ENCODE measurements at regions not wholly inside any gene's neighbourhood (a gene's known extent, or its start where the extent isn't known, plus 50 kb on each side); places are given as distances from the start of the nearest gene placed in this dataset.

DNA sequence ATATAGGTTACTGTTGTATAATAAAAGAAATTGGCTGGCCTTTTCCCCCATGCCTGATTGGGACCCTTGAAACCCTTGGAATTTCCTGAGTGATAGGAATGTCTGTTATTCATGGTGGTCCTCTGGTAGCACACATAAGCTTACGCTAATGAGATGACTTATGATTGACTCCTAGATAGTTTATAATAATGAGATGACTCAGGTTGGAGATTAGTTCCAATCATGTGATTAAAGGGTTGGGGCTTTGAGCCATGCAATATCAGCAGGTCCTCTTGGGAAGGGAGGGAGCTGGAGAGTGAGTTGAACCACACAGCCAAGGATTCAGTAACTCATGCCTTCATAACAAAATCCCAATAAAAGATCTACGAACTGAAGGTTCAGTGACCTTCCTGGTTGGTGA lies 407.6 kb upstream of the MANEA start:
- TF ChIP-seq SIX5 (IDR thresholded peaks at IDR 0.05; ENCODE audit: low read depth, low read length) (no peak), TAF1 (IDR thresholded peaks at IDR 0.05; ENCODE audit: low read depth, low read length) (no peak), NANOG (IDR thresholded peaks at IDR 0.05; ENCODE audit: insufficient read depth, low read depth, low read length, poor library complexity, severe bottlenecking) (no peak), BACH1 (IDR thresholded peaks at IDR 0.05; ENCODE audit: low read length) (no peak), PHF8 (conservative IDR thresholded peaks at IDR 0.05; ENCODE audit: low read depth, low read length) (no peak), HDAC6 (IDR thresholded peaks at IDR 0.05; ENCODE audit: low read depth, low read length) (no peak), RBBP5 (IDR thresholded peaks at IDR 0.05; ENCODE audit: borderline replicate concordance, low read depth, low read length) (no peak), CTBP2 (IDR thresholded peaks at IDR 0.05; ENCODE audit: borderline replicate concordance, insufficient read depth, insufficient read length, low read length) (no peak), CBX5 (IDR thresholded peaks at IDR 0.05; ENCODE audit: low read depth, low read length) (no peak), JUND (IDR thresholded peaks at IDR 0.05; ENCODE audit: low read length) (no peak), CHD1 (IDR thresholded peaks at IDR 0.05; ENCODE audit: low read depth, low read length) (no peak)
- TF ChIP-seq, protein P1, sequence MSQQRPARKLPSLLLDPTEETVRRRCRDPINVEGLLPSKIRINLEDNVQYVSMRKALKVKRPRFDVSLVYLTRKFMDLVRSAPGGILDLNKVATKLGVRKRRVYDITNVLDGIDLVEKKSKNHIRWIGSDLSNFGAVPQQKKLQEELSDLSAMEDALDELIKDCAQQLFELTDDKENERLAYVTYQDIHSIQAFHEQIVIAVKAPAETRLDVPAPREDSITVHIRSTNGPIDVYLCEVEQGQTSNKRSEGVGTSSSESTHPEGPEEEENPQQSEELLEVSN (IDR thresholded peaks at IDR 0.05), result no peak
- Histone ChIP-seq H3K79me1 (ENCODE audit: low read depth, low read length) (no peaks in the 10 kb centered on the region), H3K23me2 (ENCODE audit: low read depth, low read length) (no peaks in the 10 kb centered on the region), H3K4me3 (ENCODE audit: extremely low read depth in 1 of 4, insufficient read depth in 2 of 4, low read depth in 3 of 4, low read length in 4 of 4) (no peak overlapping the region), H3K27ac (ENCODE audit: low read depth, low read length) (no peak overlapping the region), H4K5ac (ENCODE audit: insufficient read length, low read depth, low read length) (no peak overlapping the region), H3K4ac (replicated peaks; ENCODE audit: insufficient read length, low read depth, low read length) (no peak overlapping the region), H3K4me1 (replicated peaks in 1 of 4; ENCODE audit: control insufficient read depth in 3 of 4, insufficient read depth in 4 of 4, low read length in 3 of 4) (no peaks in the 10 kb centered on the region), H4K20me1 (replicated peaks in 1 of 2; ENCODE audit: control insufficient read depth in 1 of 2, insufficient read depth in 2 of 2, low read length in 2 of 2) (no peaks in the 10 kb centered on the region), H2AK5ac (ENCODE audit: low read depth, low read length) (no peak overlapping the region), H3K9ac (replicated peaks in 1 of 4; ENCODE audit: extremely low read depth in 1 of 4, low read depth in 3 of 4, low read length in 3 of 4) (no peak overlapping the region), H3K56ac (replicated peaks; ENCODE audit: insufficient read length, low read depth, low read length) (no peak overlapping the region), H2BK5ac (ENCODE audit: low read depth, low read length) (no peak overlapping the region), H2BK15ac (ENCODE audit: low read length) (no peak overlapping the region), H2BK12ac (ENCODE audit: low read depth, low read length) (no peak overlapping the region), H3K79me2 (ENCODE audit: control insufficient read depth in 1 of 2, insufficient read depth in 2 of 2, low read length in 2 of 2) (no peaks in the 10 kb centered on the region), H2AFZ (ENCODE audit: low read length) (0 out of 2 replicates have a peak overlapping the region, but pooled peaks have one; percentile 68), H3K18ac (ENCODE audit: extremely low read depth, low read length) (no peak overlapping the region), H3K27me3 (replicated peaks in 1 of 4; ENCODE audit: control insufficient read depth in 3 of 4, extremely low read depth in 1 of 4, insufficient read depth in 3 of 4, low read length in 3 of 4) (peaks cover 0 to 1% (median 0%) of the 10 kb centered on the region in 4 experiments; a peak in 1 of 7 replicates), H2BK120ac (replicated peaks; ENCODE audit: low read depth, low read length) (no peak overlapping the region), H3K4me2 (ENCODE audit: insufficient read depth in 1 of 2, low read depth in 2 of 2, low read length in 2 of 2) (no peak overlapping the region), H3K23ac (ENCODE audit: insufficient read length) (no peak overlapping the region), H3K36me3 (ENCODE audit: control insufficient read depth in 2 of 4, insufficient read depth in 4 of 4, low read length in 3 of 4) (no peaks in the 10 kb centered on the region), H3K14ac (ENCODE audit: insufficient read length) (no peak overlapping the region), H4K8ac (ENCODE audit: extremely low read depth, insufficient read depth, low read length) (no peak overlapping the region), H4K91ac (replicated peaks; ENCODE audit: insufficient read length, low read length) (no peak overlapping the region), H3K9me3 (ENCODE audit: insufficient read depth in 2 of 2, low read depth in 1 of 2, low read length in 1 of 2) (no peaks in the 10 kb centered on the region), H2BK20ac (ENCODE audit: low read length) (no peak overlapping the region)
- CTCF ChIA-PET (ENCODE audit: partially characterized antibody), result no interaction called here
- DNase-seq (ENCODE audit: low read depth in 1 of 2, low spot score in 2 of 2) (no peak), FAIRE-seq (no peak)
- WGBS, 2 experiments (ENCODE audit: extremely low coverage in 1 of 2, insufficient coverage in 1 of 2, insufficient read length in 1 of 2, insufficient replicate concordance in 2 of 2, low coverage in 1 of 2, low lambda C conversion rate in 2 of 2, missing lambda C conversion rate in 1 of 2), result 46% methylated on average over 2 of the region's 2 CpGs; no CpG with 5 or more reads in 1 of the 2 experiments
- POLR2A ChIA-PET (ENCODE audit: partially characterized antibody), result no interaction called here
